ENCODE measurements at regions not wholly inside any gene's neighbourhood (a gene's known extent, or its start where the extent isn't known, plus 50 kb on each side); places are given as distances from the start of the nearest gene placed in this dataset.

DNA sequence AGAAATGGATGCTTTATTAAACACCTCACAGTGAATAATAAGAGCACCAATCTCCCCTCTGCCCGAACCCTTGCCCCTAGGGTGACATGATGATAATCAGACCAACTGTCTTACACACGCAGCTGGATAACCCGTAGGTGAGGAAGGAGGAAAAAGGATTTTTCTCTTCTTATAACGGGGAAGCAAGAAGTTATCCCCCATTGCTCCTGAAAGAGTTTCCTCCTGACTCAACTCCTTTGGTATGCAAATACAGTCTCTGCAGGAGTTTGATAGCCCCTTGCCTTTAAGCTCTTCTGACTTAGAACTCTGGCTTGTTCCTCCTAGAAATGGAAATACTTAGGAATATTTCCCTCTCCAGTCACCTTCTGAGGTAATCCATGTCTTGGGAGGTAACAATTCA lies 455.8 kb downstream of the TMEM135 start:
- no peak for TF ChIP-seq CTCF (IDR thresholded peaks at IDR 0.05)
- intact Hi-C loops (cut with DNase I), result no loop called here
- no peaks in the 10 kb centered on the region for H3K4me1 ChIP-seq
- H3K27ac ChIP-seq, result no peak overlapping the region
- H3K36me3 ChIP-seq, result no peaks in the 10 kb centered on the region
- H3K4me3 ChIP-seq, result no peak overlapping the region
- H3K9me3 ChIP-seq, result no peaks in the 10 kb centered on the region
- H3K27me3 ChIP-seq (ENCODE audit: low read depth), result no peaks in the 10 kb centered on the region
- DNase-seq (no peak), ATAC-seq (no peak)

GRCh38 chr11:87491381-87491780 lies 453.6 kb downstream of the TMEM135 start:
- Histone ChIP-seq H3K9me3 (no peaks in the 10 kb centered on the region), H3K27ac (no peak overlapping the region), H3K4me3 (no peak overlapping the region), H3K4me1 (no peaks in the 10 kb centered on the region), H3K36me3 (no peaks in the 10 kb centered on the region), H3K27me3 (ENCODE audit: low read depth) (no peaks in the 10 kb centered on the region)
- no peak for DNase-seq
- no peak for ATAC-seq
- no peak for TF ChIP-seq CTCF (IDR thresholded peaks at IDR 0.05)
- intact Hi-C loops (cut with DNase I), result no loop called here

- Histone ChIP-seq H3K9me3 (no peaks in the 10 kb centered on the region), H3K27ac (no peak overlapping the region), H3K36me3 (no peaks in the 10 kb centered on the region), H3K4me3 (no peak overlapping the region), H3K4me1 (no peaks in the 10 kb centered on the region), H3K27me3 (ENCODE audit: low read depth) (no peaks in the 10 kb centered on the region)
- TF ChIP-seq CTCF (IDR thresholded peaks at IDR 0.05), result no peak
- DNase-seq (no peak), ATAC-seq (no peak)
- intact Hi-C loops (cut with DNase I), result no loop called here
Observed at GRCh38 chr11:87490671-87491070, 452.9 kb downstream of the TMEM135 start.

- H3K36me3 ChIP-seq, result no peaks in the 10 kb centered on the region
- H3K4me3 ChIP-seq, result no peak overlapping the region
- H3K4me1 ChIP-seq, result no peaks in the 10 kb centered on the region
- ATAC-seq (no peak), DNase-seq (no peak)
- no peak for TF ChIP-seq CTCF (IDR thresholded peaks at IDR 0.05)
- intact Hi-C loops (cut with DNase I), result no loop called here
- H3K9me3 ChIP-seq, result no peaks in the 10 kb centered on the region
- no peaks in the 10 kb centered on the region for H3K27me3 ChIP-seq (ENCODE audit: low read depth)
- no peak overlapping the region for H3K27ac ChIP-seq
Observed at GRCh38 chr11:87484566-87484965, 446.8 kb downstream of the TMEM135 start.

GRCh38 chr11:87477321-87477720 lies 439.6 kb downstream of the TMEM135 start:
- DNase-seq, result no peak
- H3K27ac ChIP-seq, result no peak overlapping the region
- no peaks in the 10 kb centered on the region for H3K27me3 ChIP-seq (ENCODE audit: low read depth)
- no peaks in the 10 kb centered on the region for H3K4me1 ChIP-seq
- no peak for ATAC-seq
- TF ChIP-seq CTCF (IDR thresholded peaks at IDR 0.05), result no peak
- H3K36me3 ChIP-seq, result no peaks in the 10 kb centered on the region
- H3K4me3 ChIP-seq, result no peak overlapping the region
- no peaks in the 10 kb centered on the region for H3K9me3 ChIP-seq
- intact Hi-C loops (cut with DNase I), result no loop called here

DNA sequence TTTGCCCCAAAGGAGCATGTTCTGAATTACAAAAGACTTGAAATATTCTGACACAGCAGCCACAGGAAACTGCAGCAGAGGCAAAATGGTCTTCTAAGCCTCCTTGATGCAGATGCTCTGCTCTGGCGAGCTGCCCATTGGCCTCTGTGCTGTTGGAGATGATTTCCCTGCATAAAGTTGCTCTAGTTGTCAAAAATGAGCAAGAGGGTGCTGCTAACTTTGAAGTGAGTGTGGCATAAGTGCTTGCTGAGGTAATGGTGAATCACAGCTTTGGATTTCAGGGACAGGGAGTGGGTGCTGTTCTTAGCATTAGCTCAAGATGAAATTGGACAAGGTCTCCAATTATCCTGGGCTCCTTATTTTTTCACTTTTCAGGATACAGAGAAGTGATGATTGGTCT lies 435.4 kb downstream of the TMEM135 start:
- intact Hi-C loops (cut with DNase I), result no loop called here

More for the DNA sequence above, 435.4 kb downstream of the TMEM135 start:
- ATAC-seq, result no peak
- H3K4me1 ChIP-seq, result no peaks in the 10 kb centered on the region
- TF ChIP-seq CTCF (IDR thresholded peaks at IDR 0.05), result no peak
- H3K27me3 ChIP-seq (ENCODE audit: low read depth), result no peaks in the 10 kb centered on the region
- no peaks in the 10 kb centered on the region for H3K36me3 ChIP-seq
- no peak overlapping the region for H3K4me3 ChIP-seq
- no peaks in the 10 kb centered on the region for H3K9me3 ChIP-seq
- DNase-seq, result no peak
- H3K27ac ChIP-seq, result no peak overlapping the region
